ENCODE measurements at regions not wholly inside any gene's neighbourhood (a gene's known extent, or its start where the extent isn't known, plus 50 kb on each side); places are given as distances from the start of the nearest gene placed in this dataset.

DNA sequence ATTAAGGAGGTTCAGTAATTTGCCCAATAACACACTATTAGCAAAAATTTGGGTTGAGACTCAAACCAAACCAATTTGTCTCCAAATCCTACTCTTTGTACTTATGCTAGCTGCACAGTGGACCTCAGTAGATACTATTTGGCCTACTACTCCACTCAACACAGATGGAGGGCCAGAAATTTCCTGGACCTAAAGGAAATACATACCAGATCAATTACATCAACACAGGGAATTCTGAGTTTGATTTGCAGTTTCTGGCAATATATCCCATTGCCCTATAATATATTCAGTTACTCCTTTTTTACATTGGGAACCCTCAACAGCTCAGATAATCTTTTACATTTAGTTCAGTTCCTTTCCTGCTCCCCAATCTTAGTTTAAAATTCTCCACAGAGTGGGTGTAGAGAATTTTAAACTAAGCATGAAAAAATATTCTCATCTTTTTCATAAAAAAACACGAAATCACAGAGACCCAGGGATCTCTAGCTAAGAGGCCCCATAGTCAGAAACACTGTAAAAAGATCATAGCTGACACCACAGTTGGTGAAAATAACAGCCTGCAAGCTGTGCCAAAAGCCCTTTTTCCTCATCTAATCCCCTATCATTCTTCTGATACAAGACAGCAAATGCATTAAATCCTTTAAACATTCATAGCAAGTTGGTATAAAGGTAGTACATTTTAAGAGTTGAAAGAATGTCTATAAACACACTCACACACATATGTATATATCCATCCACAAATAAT, 317.7 kb upstream of the ESRRG start:
- TF ChIP-seq, protein P1, sequence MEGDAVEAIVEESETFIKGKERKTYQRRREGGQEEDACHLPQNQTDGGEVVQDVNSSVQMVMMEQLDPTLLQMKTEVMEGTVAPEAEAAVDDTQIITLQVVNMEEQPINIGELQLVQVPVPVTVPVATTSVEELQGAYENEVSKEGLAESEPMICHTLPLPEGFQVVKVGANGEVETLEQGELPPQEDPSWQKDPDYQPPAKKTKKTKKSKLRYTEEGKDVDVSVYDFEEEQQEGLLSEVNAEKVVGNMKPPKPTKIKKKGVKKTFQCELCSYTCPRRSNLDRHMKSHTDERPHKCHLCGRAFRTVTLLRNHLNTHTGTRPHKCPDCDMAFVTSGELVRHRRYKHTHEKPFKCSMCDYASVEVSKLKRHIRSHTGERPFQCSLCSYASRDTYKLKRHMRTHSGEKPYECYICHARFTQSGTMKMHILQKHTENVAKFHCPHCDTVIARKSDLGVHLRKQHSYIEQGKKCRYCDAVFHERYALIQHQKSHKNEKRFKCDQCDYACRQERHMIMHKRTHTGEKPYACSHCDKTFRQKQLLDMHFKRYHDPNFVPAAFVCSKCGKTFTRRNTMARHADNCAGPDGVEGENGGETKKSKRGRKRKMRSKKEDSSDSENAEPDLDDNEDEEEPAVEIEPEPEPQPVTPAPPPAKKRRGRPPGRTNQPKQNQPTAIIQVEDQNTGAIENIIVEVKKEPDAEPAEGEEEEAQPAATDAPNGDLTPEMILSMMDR (IDR thresholded peaks at IDR 0.05): no peak
- TF ChIP-seq POLR2A (IDR thresholded peaks at IDR 0.05): no peak
